ENCODE measurements at regions not wholly inside any gene's neighbourhood (a gene's known extent, or its start where the extent isn't known, plus 50 kb on each side); places are given as distances from the start of the nearest gene placed in this dataset.

DNA sequence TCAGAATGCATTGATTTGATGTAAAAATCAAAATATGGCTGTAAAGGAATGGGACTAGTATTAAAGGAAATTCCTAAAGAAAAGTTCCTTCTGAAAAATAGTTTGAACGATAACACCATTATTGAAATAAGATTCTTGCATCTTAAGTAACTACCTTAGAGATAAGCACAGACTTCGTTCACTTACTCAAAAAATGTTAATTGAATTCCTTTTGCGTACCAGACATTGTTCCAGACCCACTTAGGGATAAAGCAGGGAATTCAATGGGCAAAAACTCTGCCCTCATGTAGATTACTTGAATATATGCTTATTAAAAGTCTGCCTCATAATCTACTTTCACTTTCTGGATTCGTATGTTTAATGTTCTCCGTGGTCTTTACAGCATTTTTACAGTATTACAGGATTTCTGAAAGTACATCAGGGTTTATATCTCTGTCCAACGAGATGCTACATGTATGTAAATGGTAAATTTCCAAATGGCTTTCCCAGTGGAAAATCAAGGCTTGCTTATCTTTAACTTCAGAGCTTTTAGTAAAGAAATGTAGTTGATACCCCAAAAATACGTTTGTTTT lies 213.7 kb downstream of the GXYLT1 start:
- DNase-seq, result no peak

DNA sequence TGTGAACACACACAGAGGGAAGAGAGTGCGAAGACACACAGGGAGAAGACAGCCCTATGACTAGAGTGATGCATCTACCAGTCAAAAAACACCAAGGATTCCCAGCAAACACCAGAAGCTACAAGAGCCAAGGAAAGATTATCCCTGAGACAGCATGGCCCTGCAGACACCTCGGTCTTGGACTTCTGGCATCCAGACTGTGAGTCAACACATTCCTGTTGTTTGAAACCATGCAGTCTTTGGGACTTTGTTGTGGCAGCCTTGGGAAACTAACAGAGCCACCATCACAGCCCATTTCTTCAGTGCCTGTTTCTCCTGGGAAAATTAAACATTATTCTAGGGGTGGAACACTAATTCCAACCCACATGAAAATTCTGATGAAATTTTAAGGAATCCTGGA lies 220.6 kb downstream of the GXYLT1 start:
- no peak for DNase-seq

DNA sequence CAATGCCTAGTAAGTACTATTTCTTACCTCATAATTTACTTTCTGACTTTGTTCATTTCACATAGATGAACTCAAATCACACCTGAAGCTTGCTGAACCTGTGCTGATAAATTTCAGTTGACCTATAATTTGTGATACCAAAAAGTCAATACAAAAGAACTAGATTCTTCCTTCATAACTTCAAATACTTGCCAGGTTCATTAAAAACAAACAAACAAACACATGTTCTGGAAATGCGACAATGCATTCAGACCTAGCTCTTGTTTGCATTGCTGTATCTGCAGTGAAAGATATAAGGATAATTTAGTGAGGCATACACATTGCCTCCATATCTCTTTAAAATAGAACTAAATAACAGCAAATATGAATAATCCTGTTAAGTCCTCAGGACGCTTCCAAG lies 221.3 kb downstream of the GXYLT1 start:
- no peak for DNase-seq

DNA sequence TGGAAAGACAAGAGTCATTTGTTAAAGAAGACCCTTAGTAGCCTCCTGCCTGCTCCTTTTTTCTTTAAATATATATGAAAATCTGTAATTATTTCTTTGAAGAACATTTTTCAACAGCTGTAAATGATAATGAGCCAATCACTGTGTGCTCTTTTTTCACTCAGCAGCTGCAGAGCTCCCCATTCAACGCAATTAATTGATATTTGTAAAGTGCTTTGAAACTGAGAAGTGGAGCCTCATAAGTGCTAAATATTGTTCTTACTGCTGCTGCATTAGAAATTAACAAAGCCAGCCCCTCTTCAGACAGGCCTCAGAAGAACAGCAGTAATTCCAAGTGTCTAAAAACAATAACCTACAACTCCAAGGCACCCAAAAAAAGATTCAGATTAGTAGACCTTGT lies 224.3 kb downstream of the GXYLT1 start:
- peak; percentile 89 for DNase-seq

DNA sequence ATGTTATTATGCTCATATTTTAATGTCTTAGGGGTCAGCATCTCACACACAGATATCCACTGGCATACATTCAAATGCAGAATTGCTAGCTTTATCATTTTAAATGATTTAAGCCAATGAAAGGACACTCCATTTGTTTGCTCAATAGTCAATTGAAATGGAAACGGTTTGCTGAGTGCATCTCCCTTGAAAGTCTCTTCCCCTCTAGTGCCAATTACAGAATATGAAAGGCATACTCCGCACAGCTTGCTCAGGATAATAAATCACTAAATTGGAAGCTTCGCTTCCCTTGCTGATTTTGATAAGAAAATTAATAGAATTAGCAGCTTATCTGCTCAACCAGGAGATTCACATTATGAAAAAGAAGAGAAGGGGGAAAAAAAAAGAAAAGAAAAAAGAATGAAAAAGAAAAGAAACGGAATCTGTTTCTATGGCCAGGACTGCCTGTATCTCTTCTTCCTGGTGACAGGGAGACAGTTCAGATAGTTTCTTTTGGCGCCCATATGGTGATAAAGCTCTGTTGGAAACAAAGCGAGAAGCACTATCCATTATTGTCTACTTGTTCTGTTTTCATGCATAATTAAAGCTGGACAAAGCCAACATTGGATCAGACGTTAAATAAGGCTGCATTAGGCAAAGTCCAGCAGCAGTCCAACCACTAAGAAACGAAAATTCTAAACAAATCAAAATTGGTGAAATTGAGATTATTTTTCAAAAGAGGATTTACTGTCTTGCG lies 225.0 kb downstream of the GXYLT1 start:
- DNase-seq, result peak; percentile 94

DNA sequence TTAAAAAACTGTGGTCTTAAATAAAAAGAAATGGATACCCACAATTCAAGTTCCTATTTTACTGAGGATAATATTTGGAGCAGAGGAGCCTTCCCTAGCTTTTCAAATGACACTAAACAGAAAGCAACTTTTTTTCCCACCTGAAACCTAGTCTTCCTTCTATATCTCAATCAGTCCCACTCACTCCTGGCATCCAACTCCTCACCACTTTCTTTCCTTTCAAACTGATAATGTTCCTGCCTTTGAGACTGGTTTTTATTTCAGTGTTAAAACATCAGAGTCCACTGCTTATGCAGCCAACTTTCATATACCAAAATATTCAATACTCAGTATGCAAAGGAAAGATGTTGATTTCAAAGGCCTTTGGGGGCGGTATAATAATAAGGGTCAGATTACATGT lies 225.6 kb downstream of the GXYLT1 start:
- no peak for DNase-seq

DNA sequence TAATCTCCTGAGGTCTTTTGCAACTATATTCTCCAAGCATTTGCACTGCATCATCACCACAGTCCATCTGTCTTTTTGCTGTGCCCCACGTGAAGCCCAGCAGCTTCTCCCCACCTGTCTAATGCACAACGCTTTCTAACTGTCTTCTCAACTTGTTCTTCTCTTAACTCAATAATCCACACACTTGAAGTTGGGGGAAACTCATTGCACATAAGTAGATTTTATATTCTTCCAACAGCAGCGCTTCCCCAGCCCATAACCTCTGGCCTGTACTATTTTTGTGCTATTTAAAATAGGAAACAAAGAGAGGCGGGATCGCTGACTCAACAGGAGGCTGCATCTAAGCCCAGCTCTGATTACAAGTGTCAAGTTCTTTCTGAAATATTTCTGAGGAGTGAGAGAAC lies 226.7 kb downstream of the GXYLT1 start:
- peak; percentile 74 for DNase-seq

DNA sequence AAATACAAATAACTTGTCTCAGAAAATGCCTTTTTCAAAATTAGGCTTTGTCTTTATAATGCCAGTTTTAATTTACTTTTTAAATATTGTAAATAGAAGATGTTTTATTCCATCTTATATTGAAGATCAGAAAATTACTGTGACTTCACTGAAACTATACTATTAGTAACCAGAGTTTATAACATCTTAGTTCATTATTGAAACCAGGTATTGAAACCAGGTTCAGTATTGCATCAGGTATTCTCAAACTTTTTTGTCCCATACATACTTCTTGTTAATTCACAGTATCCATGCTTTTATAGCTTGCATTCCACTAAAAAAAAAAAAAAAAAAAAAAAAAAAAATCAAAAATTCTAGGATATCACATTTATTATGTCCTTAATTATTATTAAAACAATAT lies 227.5 kb downstream of the GXYLT1 start:
- DNase-seq, result no peak

DNA sequence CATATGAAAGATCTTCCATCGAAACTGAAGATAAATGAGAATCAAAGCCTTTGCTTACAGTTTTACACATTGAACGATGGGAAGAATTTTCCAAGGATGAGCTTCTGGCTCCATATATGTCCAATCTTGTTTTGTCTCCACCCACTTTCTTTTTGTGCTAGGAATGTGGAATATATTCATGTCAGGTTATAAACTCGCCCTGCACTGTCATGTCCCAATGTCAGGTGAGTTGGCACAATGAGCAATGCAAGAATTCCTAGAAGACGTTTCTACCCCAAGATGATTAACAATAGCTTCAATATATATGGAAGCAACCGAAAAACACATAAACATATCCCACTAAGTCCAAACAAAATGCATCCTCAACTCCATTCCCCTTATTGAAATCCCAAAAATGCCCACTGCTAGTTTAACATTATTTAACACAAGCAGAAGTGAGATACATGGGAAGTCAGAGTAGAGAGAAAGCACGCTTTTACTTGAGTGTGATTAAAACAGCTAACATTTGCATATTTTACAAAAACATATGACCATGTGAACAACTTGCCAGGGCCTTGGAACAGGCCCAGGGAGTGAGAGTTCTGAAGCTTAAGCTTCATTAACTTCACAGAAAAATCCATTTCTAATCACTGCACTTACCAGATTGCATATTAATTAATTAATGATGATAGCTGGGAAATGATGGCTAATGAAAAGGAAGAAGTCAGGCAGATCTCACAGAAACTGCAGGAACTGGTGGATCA lies 233.9 kb downstream of the GXYLT1 start:
- DNase-seq, result no peak

DNA sequence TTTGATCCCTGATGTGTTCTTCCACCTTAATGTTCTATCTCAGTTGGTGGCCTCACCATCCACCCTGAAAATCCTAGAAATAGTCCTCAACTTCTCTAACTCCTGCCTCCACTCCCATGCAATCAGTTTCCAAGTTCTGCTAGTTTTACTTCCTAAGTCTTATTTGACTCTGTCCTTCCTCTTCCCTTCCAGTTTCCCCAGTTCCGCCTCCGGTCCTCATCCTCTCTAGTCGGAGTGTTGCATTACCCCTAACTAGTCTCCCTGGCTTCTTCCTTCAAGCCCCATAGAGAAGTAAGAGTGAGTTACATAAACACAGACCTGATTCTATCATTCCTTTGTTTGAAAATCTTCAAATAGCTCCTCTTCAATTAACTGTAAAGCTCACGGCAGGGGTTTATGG lies 236.5 kb downstream of the GXYLT1 start:
- DNase-seq, result peak; percentile 10

DNA sequence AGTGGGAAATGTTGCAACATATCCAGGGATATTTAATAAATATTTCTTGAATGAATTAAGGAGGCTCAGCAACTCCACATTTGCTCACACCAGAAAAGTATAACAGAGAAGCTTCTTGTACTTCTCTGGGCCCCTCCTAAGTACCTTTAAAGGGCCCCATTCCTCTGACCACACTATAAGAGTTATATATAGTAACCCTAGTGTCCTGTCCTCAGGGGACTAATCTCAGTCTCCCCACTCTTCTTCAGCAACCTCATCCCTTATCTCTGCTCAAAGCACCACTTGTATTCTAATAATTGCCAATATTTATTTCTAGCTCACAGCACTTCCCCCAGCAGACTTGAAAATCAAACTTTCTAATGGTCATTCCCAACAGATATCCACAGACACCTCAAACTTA lies 237.1 kb downstream of the GXYLT1 start:
- DNase-seq, result no peak

DNA sequence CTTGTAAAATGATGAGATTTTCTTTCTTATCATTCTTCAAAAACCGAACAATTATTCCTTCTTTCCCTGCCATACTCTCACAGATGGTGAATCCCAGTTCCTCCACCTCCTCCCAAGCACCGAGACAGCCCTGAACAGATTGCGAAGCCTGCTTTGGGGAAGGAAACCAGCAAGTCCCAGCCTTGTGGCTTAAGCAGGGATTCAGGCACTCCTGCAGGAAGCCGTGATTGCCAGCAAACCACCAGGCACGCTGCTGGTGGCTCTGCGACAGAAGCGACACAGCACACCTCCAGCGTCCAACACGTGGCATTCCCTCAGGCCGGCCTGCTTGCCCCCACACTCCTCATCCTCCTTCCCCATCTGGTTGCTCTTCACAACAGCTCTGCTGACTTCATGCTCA lies 237.7 kb downstream of the GXYLT1 start:
- no peak for DNase-seq

DNA sequence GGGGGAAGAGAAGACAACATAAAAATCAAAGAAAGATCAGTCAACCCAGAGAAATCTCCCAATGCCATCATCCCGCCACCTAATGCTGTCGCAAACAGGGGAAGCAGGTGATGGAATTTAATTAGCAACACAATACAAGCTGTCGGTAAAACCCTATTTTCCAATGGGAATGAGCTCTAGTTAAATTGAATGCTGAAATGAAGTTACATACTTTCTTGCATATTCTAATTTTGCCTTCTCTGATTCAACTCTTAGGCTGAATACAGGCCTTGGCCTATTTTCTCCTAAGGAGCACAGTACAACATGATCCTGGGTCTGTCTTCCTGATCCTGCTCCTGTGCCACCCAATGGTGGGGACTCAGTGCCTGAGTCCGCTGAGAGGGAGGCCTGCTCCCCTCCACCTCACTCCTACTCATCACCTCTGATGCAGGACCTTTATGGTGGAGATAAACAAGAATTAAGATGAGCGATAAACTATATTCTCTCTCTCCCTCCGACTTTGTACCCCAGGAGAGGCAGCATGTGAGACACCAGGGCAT lies 238.8 kb downstream of the GXYLT1 start:
- no peak for DNase-seq

DNA sequence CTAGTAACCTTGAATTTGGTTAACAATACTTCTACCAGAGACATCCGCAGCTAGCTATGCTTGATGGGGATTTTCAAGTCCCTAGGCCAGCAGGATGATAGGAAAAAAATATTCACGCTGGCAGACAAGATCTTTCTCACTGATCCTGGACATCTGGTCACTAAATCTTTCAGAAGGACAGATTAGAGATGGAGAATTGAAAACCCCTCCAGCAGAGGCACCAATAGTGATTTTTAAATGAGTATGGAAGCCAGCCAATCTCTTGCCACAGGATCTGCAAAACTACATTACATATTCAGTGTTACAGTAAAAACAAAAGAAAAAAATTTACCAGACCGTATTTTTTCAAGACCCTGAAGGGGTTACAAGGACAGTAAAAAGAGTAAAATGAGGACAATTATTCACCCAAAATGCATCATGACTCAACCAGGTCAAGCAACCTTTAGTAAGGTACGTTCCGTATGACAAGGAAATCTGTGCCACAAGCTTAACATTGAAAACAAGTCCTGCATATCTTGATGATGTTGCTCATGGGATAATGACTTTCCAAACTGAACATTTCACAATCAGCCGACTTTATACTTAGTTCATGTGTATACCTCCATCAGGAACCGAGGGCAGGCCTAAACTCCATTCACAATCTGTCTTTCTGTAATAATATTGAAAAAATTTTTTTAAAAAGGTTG lies 239.5 kb downstream of the GXYLT1 start:
- DNase-seq, result no peak

DNA sequence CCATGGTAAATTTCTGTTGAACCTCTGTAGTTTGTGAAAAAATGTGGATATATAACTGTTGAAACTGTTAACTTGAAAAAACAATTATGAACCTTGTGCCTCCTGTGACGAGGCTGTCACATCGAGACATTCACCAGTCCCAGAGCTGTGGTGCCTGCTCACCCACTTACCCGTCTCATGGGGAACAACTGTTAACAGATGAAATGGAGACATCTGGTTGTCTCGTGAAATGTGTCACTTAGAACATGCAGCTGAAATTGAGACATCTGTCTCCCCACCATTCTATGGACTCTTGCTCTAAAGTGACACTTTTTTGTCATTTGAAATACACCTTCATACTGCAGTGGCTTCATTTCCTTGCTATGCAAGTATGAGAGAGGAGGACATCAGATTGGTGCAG lies 240.6 kb downstream of the GXYLT1 start:
- DNase-seq, result no peak

DNA sequence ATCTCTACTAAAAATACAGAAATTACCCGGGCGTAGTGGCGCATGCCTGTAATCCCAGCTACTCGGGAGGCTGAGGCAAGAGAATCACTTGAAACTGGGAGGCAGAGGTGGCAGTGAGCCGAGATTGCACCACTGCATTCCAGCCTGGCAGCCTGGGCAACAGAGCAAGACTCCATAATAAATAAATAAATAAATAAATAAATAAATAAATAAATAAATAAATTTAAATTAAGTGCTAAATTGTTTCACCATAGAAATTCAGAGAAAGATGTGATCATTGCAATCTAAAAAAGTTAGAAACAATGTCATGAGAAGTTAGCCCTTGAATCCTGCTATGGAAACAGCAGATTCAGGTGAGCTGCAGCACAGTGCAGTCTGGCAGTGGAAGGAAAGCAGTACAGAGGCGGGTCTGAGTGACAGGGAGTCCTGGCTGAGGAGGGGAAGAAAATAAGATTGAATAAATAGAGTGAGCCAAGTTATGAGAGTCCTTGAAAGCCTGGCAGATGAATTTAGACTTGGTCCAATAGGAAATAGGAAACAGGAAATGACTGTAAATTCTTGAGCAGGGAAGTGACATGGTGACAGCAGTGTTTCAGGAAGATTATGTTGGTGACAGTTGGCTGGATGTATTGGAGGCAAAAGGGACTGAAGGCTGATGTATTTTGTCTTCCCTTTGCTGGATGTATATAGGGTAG lies 241.5 kb downstream of the GXYLT1 start:
- no peak for DNase-seq

DNA sequence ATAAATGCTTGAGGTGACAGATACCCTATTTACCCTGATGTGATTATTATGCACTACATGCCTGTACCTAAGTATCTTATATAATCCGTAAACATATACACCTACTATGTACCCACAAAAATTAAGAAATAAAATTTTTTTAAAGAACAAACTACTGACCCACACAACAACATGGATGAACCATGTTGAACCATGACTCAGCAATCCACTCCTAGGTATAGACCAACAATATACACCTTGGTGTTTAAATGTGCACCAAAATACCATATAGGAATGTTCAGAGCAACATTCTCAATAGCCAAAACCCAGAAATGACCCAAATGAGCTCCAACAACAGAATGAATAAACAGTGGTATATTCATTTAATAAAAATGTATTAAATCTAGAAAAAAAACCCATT lies 245.1 kb downstream of the GXYLT1 start:
- DNase-seq, result no peak

DNA sequence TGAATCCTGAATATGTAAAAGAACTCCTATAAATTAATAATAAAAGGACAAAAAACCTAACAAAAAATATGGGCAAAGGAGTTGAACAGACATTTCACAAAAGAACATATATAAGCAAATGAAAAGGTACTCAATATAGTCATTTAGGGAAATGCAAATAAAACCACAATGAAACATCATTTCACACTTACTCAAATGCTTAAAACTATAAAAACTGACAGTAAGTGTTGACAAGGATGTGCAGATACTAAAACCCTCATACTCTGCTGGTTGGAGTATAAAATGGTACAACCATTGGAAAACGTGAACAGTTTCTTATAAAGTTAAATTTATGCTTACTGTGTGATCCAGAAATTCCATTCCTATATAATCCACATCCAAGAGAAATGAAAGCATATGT lies 247.1 kb downstream of the GXYLT1 start:
- DNase-seq, result no peak

DNA sequence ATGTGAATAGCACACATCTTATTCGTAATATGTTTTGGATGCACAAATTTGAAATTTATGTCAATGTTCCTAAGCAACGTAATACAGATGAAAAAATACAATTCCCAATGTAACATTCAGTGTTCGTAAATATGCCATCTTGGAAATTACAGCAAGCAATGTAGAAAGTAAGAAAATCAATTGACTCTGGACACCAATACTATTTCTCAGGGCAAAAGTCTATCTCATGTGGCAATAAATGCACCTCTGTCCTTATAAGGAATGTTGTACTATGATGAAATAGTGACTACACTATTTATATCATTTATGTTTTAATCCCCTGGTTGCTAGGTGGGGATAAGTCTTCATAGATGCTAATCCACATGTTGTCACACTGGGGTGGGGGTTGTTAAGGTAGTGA lies 251.2 kb downstream of the GXYLT1 start:
- no peak for DNase-seq

DNA sequence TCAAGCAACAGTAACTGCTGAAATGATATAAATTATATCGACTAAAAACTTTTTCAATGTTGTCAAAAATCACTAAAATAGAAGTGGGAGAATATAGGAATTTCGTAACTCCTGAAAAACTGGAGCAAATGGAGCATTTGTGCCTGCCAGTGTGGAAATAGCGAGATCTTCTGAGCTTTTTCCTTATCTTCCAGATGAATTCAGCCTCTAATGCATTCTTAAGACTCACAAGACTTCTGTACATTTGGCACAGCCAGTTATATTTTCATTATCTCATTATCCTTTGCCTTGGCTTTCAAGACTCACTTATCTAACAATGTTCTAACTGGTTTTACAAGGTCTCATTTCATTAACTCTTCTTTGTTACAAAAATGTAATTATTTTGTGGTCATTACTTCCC lies 252.4 kb downstream of the GXYLT1 start:
- no peak for DNase-seq

DNA sequence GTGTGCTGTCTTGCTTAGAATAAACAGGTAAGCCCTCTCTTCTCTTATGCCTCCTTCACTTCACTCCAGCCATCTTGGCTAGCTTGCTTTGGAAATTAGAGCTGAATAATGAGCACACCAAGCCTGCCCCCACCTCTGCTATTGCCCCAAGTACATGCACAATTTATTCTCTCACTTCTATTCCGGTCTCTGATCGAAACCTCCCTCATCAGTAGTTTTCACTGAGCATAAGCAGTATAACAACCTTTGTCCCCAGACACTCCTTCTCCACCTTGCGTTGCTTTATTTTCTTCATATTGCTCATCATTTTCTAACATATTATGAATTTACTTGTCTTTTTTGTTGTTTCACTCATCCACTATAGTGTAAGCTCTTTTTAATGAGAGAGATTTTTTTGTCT lies 253.4 kb downstream of the GXYLT1 start:
- no peak for DNase-seq

DNA sequence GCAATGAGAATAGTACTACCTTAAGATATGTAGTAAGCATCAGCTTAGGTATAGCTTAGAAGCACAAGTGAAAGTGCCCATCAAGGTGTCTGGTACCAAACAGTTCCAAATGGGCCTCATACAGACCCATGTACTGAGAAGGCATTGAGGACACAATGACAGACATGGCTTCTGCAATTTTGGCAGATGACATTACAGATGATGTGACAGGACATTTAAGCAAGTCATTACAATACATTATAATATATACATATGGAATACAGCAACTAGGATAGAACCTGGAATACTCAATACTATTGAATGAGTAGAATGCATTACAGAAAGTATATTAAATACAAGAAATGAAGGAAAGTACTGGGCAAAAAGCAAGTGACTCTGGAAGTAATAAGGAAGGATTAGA lies 256.4 kb downstream of the GXYLT1 start:
- no peak for DNase-seq
